K562 (cell line): ENCODE measurements at regions not wholly inside any gene's neighbourhood (a gene's known extent, or its start where the extent isn't known, plus 50 kb on each side); places are given as distances from the start of the nearest gene placed in this dataset.

Experiments
- ATAC-seq: fragments of 200-7000 bp; cut with Tn5 transposase; 3 replicates; pipeline ENCODE4 v1.9.1; 2020; ENCODE audit warnings: moderate library complexity
- BruUV-seq: library from RNA; stranded (reverse); fragments of 400-500 nt; replicated peaks from 2 replicates; lab custom pipeline; 2021; lab: Mats Ljungman, UMichigan
- CTCF ChIA-PET: fragments of 300-600 bp; formaldehyde crosslinking; extraction: SDS; loops from one replicate; lab custom pipeline; 2021; ENCODE audit warnings: low intra/inter-chr PET ratio; lab: Yijun Ruan, JAX
- POLR2A ChIA-PET: fragments of 300-600, 350-650 bp; sonication (Branson Sonifier 250); formaldehyde crosslinking; extraction: SDS; loops from one replicate; lab custom pipeline; 2021; ENCODE audit warnings: antibody characterized with exemption, inconsistent platforms; lab: Yijun Ruan, JAX
- DNase-seq, 4 experiments: peaks; one replicate each; pipeline versions ENCODE4 v3.0.0 to v3.0.0-alpha.2; 2011 to 2018; ENCODE audit warnings: low spot score in 3 of 4, mixed read lengths in 3 of 4; ENCODE audit errors: extremely low read depth in 1 of 4
- FAIRE-seq: peaks from 2 replicates; lab custom pipeline; 2011; peaks lifted over from hg19 to GRCh38; lab: Jason Lieb, UNC
- H2AFZ ChIP-seq: 2 replicates; pipeline ENCODE4 v1.6.0; 2011; ENCODE audit warnings: low read depth, low read length, control low read depth, inconsistent platforms
- H3K27ac ChIP-seq: fragments of 200-600 bp; 3 replicates; pipeline ENCODE4 v1.8.0; 2011; ENCODE audit warnings: low read depth, mild to moderate bottlenecking, control low read depth, inconsistent platforms, low read length, moderate library complexity, mixed read lengths; ENCODE audit errors: extremely low read depth
- H3K27me3 ChIP-seq, 2 experiments: fragments of 300-600 bp in 1 of 2; 2 replicates in 1 of 2; 3 replicates in 1 of 2; pipeline versions ENCODE4 v1.6.0 to v1.8.0; 2011; ENCODE audit warnings: inconsistent platforms in 2 of 2, low read length in 2 of 2, mild to moderate bottlenecking in 1 of 2, mixed read lengths in 1 of 2, moderate library complexity in 1 of 2; ENCODE audit not compliant: control insufficient read depth in 2 of 2, insufficient read depth in 2 of 2
- H3K36me3 ChIP-seq: fragments of 300-600 bp; 3 replicates; pipeline ENCODE4 v1.8.0; 2011; ENCODE audit warnings: mild to moderate bottlenecking, low read length, inconsistent platforms; ENCODE audit not compliant: control insufficient read depth, insufficient read depth
- H3K4me1 ChIP-seq, 2 experiments: fragments of 200-600 bp in 1 of 2; replicated peaks in 1 of 2; 2 replicates in 1 of 2; 3 replicates in 1 of 2; pipeline versions ENCODE4 v1.5.1 to v1.8.0; 2011; ENCODE audit warnings: inconsistent platforms in 2 of 2, low read length in 2 of 2, mild to moderate bottlenecking in 1 of 2, mixed read lengths in 1 of 2, moderate library complexity in 1 of 2; ENCODE audit not compliant: control insufficient read depth in 2 of 2, insufficient read depth in 2 of 2
- H3K4me2 ChIP-seq: 2 replicates; pipeline ENCODE4 v1.6.1; 2011; ENCODE audit warnings: low read length, control low read depth, inconsistent platforms, mixed read lengths; ENCODE audit not compliant: insufficient read depth
- H3K4me3 ChIP-seq: fragments of 200-600 bp; sonication (generic), shearing (Covaris generic); 2 replicates; pipeline ENCODE4 v1.5.1; 2016; ENCODE audit warnings: control low read depth, inconsistent platforms
- H3K79me2 ChIP-seq: fragments of 200-600 bp; 3 replicates; pipeline ENCODE4 v1.8.0; 2011; ENCODE audit warnings: low read length, inconsistent platforms; ENCODE audit not compliant: control insufficient read depth, insufficient read depth
- H3K9ac ChIP-seq, 2 experiments: 2 replicates each; pipeline versions ENCODE4 v1.6.0 to v1.6.1; 2011; ENCODE audit warnings: low read depth in 2 of 2, low read length in 2 of 2, control low read depth in 1 of 2, inconsistent platforms in 1 of 2, mild to moderate bottlenecking in 1 of 2, mixed read lengths in 1 of 2; ENCODE audit not compliant: insufficient read depth in 1 of 2
- H3K9me1 ChIP-seq: one replicate; pipeline ENCODE4 v1.6.0; 2011; ENCODE audit warnings: inconsistent platforms, mild to moderate bottlenecking, low read length, moderate library complexity; ENCODE audit not compliant: control insufficient read depth, insufficient read depth
- H3K9me3 ChIP-seq: replicated peaks from 2 replicates; pipeline ENCODE4 v1.5.1; 2011; ENCODE audit warnings: low read depth, low read length, inconsistent platforms; ENCODE audit not compliant: control insufficient read depth, insufficient read depth
- H4K20me1 ChIP-seq: replicated peaks from 2 replicates; pipeline ENCODE4 v1.6.1; 2011; ENCODE audit warnings: low read length, inconsistent platforms, mixed read lengths; ENCODE audit not compliant: control insufficient read depth, insufficient read depth
- KLF6 ChIP-seq: fragments of 250-450 bp; sonication (Bioruptor Pico); IDR thresholded peaks from 2 replicates; pipeline ENCODE4 v1.4.0; 2020; ENCODE audit warnings: mild to moderate bottlenecking, moderate library complexity, borderline replicate concordance
- WGBS: fragments of 100-300 bp; shearing (Covaris generic); methylation state at CpG from one replicate; pipeline ENCODE4 v1.1.6; 2016; ENCODE audit warnings: low coverage, mixed read lengths; ENCODE audit not compliant: insufficient coverage; ENCODE audit errors: missing lambda C conversion rate; 5-methylcytosine and 5-hydroxymethylcytosine counted together
- in situ Hi-C: fragments of 300-500 bp; cut with MboI; formaldehyde crosslinking; loops from 4 replicates; pipeline ENCODE4 v1.15.0; 2018; ENCODE audit warnings: inconsistent platforms, mixed read lengths
- intact Hi-C: fragments of 100-400 bp; cut with micrococcal nuclease; formaldehyde crosslinking; loops from 2 replicates; pipeline ENCODE4 v1.14.2; 2022
- TF ChIP-seq, protein P1 (sequence below), 3 experiments: fragments of 200-800 bp in 1 of 3; fragments of 250-450 bp in 1 of 3; fragments of 450-650 bp in 1 of 3; sonication (Bioruptor Pico) in 1 of 3; sonication (Bioruptor generic) in 1 of 3; formaldehyde crosslinking in 1 of 3; IDR thresholded peaks; 2 replicates each; pipeline versions ENCODE4 v1.6.1 to v1.8.0; 2016 to 2022; ENCODE audit warnings: mild to moderate bottlenecking in 2 of 3, missing genetic modification characterization in 2 of 3, missing compliant biosample characterization in 1 of 3, moderate library complexity in 1 of 3

- DNase-seq (no peak), ATAC-seq (no peak), FAIRE-seq (no peak)
- Histone ChIP-seq H4K20me1 (peaks cover 3% of the 10 kb centered on the region; the same call in 1 of the 2 replicates), H3K4me2 (no peak overlapping the region), H3K27me3 (peaks cover 2 to 8% of the 10 kb centered on the region in 2 experiments; a peak in 3 of 5 replicates), H3K4me1 (no peaks in the 10 kb centered on the region), H3K79me2 (no peaks in the 10 kb centered on the region), H3K4me3 (no peak overlapping the region), H3K27ac (no peak overlapping the region), H3K9me1 (no peaks in the 10 kb centered on the region), H2AFZ (no peak overlapping the region), H3K9ac (no peak overlapping the region), H3K36me3 (no peaks in the 10 kb centered on the region), H3K9me3 (no peaks in the 10 kb centered on the region)
- intact Hi-C loops (no loop called here), in situ Hi-C loops (no loop called here)
- TF ChIP-seq KLF6 (CRISPR knock-in tag), result no peak
- TF ChIP-seq, protein P1, sequence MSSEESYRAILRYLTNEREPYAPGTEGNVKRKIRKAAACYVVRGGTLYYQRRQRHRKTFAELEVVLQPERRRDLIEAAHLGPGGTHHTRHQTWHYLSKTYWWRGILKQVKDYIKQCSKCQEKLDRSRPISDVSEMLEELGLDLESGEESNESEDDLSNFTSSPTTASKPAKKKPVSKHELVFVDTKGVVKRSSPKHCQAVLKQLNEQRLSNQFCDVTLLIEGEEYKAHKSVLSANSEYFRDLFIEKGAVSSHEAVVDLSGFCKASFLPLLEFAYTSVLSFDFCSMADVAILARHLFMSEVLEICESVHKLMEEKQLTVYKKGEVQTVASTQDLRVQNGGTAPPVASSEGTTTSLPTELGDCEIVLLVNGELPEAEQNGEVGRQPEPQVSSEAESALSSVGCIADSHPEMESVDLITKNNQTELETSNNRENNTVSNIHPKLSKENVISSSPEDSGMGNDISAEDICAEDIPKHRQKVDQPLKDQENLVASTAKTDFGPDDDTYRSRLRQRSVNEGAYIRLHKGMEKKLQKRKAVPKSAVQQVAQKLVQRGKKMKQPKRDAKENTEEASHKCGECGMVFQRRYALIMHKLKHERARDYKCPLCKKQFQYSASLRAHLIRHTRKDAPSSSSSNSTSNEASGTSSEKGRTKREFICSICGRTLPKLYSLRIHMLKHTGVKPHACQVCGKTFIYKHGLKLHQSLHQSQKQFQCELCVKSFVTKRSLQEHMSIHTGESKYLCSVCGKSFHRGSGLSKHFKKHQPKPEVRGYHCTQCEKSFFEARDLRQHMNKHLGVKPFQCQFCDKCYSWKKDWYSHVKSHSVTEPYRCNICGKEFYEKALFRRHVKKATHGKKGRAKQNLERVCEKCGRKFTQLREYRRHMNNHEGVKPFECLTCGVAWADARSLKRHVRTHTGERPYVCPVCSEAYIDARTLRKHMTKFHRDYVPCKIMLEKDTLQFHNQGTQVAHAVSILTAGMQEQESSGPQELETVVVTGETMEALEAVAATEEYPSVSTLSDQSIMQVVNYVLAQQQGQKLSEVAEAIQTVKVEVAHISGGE (CRISPR knock-in tag; IDR thresholded peaks at IDR 0.05), result peak in 1 of 3 experiments; percentile 34; a peak in 1 of 6 replicates
- BruUV-seq, result no TSS peak
- POLR2A ChIA-PET, result interaction anchor here (0.6 kb wide), 2 partner anchors 46 to 621 kb away, joined by 3 to 4 read pairs; no protein-coding TSS in a partner anchor
- WGBS, result 3% methylated on average over 6 of the region's 6 CpGs
- CTCF ChIA-PET, result no interaction called here
Observed at GRCh38 chr20:47936612-47937011, 151.3 kb upstream of the SULF2 start.
